ENCODE measurements at regions not wholly inside any gene's neighbourhood (a gene's known extent, or its start where the extent isn't known, plus 50 kb on each side); places are given as distances from the start of the nearest gene placed in this dataset.

GRCh38 chr2:160942476-160943142 is 217.6 kb upstream of the TANK start (continued):
- TF ChIP-seq RAD21 (IDR thresholded peaks at IDR 0.05; ENCODE audit: low read length) (no peak), USF2 (IDR thresholded peaks at IDR 0.05; ENCODE audit: borderline replicate concordance, low read depth, low read length) (no peak), MEF2A (IDR thresholded peaks at IDR 0.05; ENCODE audit: borderline replicate concordance, low read depth) (no peak)

- CTCF ChIA-PET, result interaction anchor here (1.4 to 1.8 kb wide), 3 partner anchors 18 to 22 kb away, joined by 3 to 6 read pairs (median 4); no protein-coding TSS in a partner anchor
- no peak for DNase-seq
These were observed 216.8 kb upstream of the TANK start for GRCh38 chr2:160943414-160943813.

GRCh38 chr2:160952464-160953254 is 207.6 kb upstream of the TANK start:
- no peak overlapping the region for H3K27ac ChIP-seq (ENCODE audit: low read depth in 2 of 2, low read length in 1 of 2)
- no peak overlapping the region for H3K9ac ChIP-seq
- ChIA-PET CTCF (interaction anchor here (1.1 kb wide), 1 partner anchor 27 kb away, joined by 4 read pairs; no protein-coding TSS in a partner anchor), POLR2A (no interaction called here)
- no peak for DNase-seq
- H3K4me2 ChIP-seq, result no peak overlapping the region
- no peaks in the 10 kb centered on the region for H3K27me3 ChIP-seq (ENCODE audit: insufficient read depth)
- no peaks in the 10 kb centered on the region for H3K9me3 ChIP-seq
- H3K36me3 ChIP-seq (replicated peaks in 1 of 2; ENCODE audit: control insufficient read depth in 1 of 2, insufficient read depth in 2 of 2, low read length in 1 of 2), result no peaks in the 10 kb centered on the region
- H4K20me1 ChIP-seq (ENCODE audit: insufficient read depth), result no peaks in the 10 kb centered on the region
- H3K4me1 ChIP-seq (ENCODE audit: control insufficient read depth in 1 of 2, insufficient read depth in 2 of 2, low read depth in 1 of 2, low read length in 1 of 2), result peaks cover 0 to 3% of the 10 kb centered on the region in 2 experiments; a peak in 1 of 4 replicates
- no peak overlapping the region for H2AFZ ChIP-seq (ENCODE audit: low read depth)
- H3K9me2 ChIP-seq, result no peaks in the 10 kb centered on the region
- H3F3A ChIP-seq (replicated peaks; ENCODE audit: insufficient read depth), result no peaks in the 10 kb centered on the region
- no peaks in the 10 kb centered on the region for H3K79me2 ChIP-seq (ENCODE audit: insufficient read depth)
- WGBS (ENCODE audit: low lambda C conversion rate), result 78% methylated on average over 10 of the region's 10 CpGs
- no peak overlapping the region for H3K4me3 ChIP-seq (ENCODE audit: low read depth in 2 of 2, low read length in 1 of 2)
- TF ChIP-seq CTCF (IDR thresholded peaks at IDR 0.05) (no peak), PBX3 (IDR thresholded peaks at IDR 0.05) (no peak), REST (IDR thresholded peaks at IDR 0.05; ENCODE audit: low read depth, low read length) (no peak), RAD21 (IDR thresholded peaks at IDR 0.05; ENCODE audit: low read length) (no peak), USF1 (IDR thresholded peaks at IDR 0.05; ENCODE audit: borderline replicate concordance, low read depth) (no peak), RCOR1 (IDR thresholded peaks at IDR 0.05; ENCODE audit: low read length) (no peak), POLR2AphosphoS5 (IDR thresholded peaks at IDR 0.05; ENCODE audit: low read depth, low read length) (no peak), CHD2 (IDR thresholded peaks at IDR 0.05; ENCODE audit: low read length, partially characterized antibody) (no peak), ELF1 (IDR thresholded peaks at IDR 0.05) (no peak), SIN3A (IDR thresholded peaks at IDR 0.05; ENCODE audit: borderline replicate concordance, low read depth, low read length) (no peak)

More at GRCh38 chr2:160943414-160943813, 216.8 kb upstream of the TANK start:
- H3K9me3 ChIP-seq, result no peaks in the 10 kb centered on the region
- H3K27ac ChIP-seq (ENCODE audit: low read depth in 2 of 2, low read length in 1 of 2), result no peak overlapping the region
- H3K9me2 ChIP-seq, result no peaks in the 10 kb centered on the region
- POLR2A ChIA-PET, result no interaction called here
- no peak overlapping the region for H3K4me3 ChIP-seq (ENCODE audit: low read depth in 2 of 2, low read length in 1 of 2)
- no peak overlapping the region for H2AFZ ChIP-seq (ENCODE audit: low read depth)
- H3K4me1 ChIP-seq (ENCODE audit: control insufficient read depth in 1 of 2, insufficient read depth in 2 of 2, low read depth in 1 of 2, low read length in 1 of 2), result peaks cover 0 to 11% of the 10 kb centered on the region in 2 experiments; a peak in 2 of 4 replicates
- no peaks in the 10 kb centered on the region for H3K79me2 ChIP-seq (ENCODE audit: insufficient read depth)
- 93% methylated on average over 3 of the region's 3 CpGs for WGBS (ENCODE audit: low lambda C conversion rate)
- H3K27me3 ChIP-seq (ENCODE audit: insufficient read depth), result no peaks in the 10 kb centered on the region
- H3K4me2 ChIP-seq, result no peak overlapping the region
- H4K20me1 ChIP-seq (ENCODE audit: insufficient read depth), result no peaks in the 10 kb centered on the region
- no peak; the same call in 1 of the 2 replicates for TF ChIP-seq GATA2 (CRISPR knock-in tag; IDR thresholded peaks at IDR 0.05)
- no peak for TF ChIP-seq FOSL2 (IDR thresholded peaks at IDR 0.05; ENCODE audit: borderline replicate concordance, low read depth)
- no peak for TF ChIP-seq TCF12 (IDR thresholded peaks at IDR 0.05)
- no peak for TF ChIP-seq TAF1 (IDR thresholded peaks at IDR 0.05; ENCODE audit: borderline replicate concordance, low read depth, low read length)
- TF ChIP-seq RAD21 (IDR thresholded peaks at IDR 0.05; ENCODE audit: low read length), result no peak
- no peak for TF ChIP-seq CHD2 (IDR thresholded peaks at IDR 0.05; ENCODE audit: low read length, partially characterized antibody)
- TF ChIP-seq RXRA (IDR thresholded peaks at IDR 0.05; ENCODE audit: borderline replicate concordance, low read depth), result no peak
- H3K9ac ChIP-seq, result no peak overlapping the region
- no peaks in the 10 kb centered on the region for H3F3A ChIP-seq (replicated peaks; ENCODE audit: insufficient read depth)
- H3K36me3 ChIP-seq (replicated peaks in 1 of 2; ENCODE audit: control insufficient read depth in 1 of 2, insufficient read depth in 2 of 2, low read length in 1 of 2), result no peaks in the 10 kb centered on the region

All from SK-N-SH (cell line).